ENCODE measurements at regions not wholly inside any gene's neighbourhood (a gene's known extent, or its start where the extent isn't known, plus 50 kb on each side); places are given as distances from the start of the nearest gene placed in this dataset.

- no peak overlapping the region for H4K5ac ChIP-seq (ENCODE audit: insufficient read length, low read depth, low read length)
- H4K91ac ChIP-seq (replicated peaks; ENCODE audit: insufficient read length, low read length) = no peak overlapping the region
- no peak overlapping the region for H2BK5ac ChIP-seq (ENCODE audit: low read depth, low read length)
- H3K56ac ChIP-seq (replicated peaks; ENCODE audit: insufficient read length, low read depth, low read length) = no peak overlapping the region
- no peak overlapping the region for H2AK5ac ChIP-seq (ENCODE audit: low read depth, low read length)
- no peaks in the 10 kb centered on the region for H4K20me1 ChIP-seq (replicated peaks in 1 of 2; ENCODE audit: control insufficient read depth in 1 of 2, insufficient read depth in 2 of 2, low read length in 2 of 2)
- no peaks in the 10 kb centered on the region for H3K9me3 ChIP-seq (ENCODE audit: insufficient read depth in 2 of 2, low read depth in 1 of 2, low read length in 1 of 2)
- no peak for DNase-seq (ENCODE audit: low read depth in 1 of 2, low spot score in 2 of 2)
- no peak overlapping the region for H3K23ac ChIP-seq (ENCODE audit: insufficient read length)
- H3K79me1 ChIP-seq (ENCODE audit: low read depth, low read length) = no peaks in the 10 kb centered on the region
- no peak overlapping the region for H2BK12ac ChIP-seq (ENCODE audit: low read depth, low read length)
- H2BK20ac ChIP-seq (ENCODE audit: low read length) = no peak overlapping the region
- H2AFZ ChIP-seq (ENCODE audit: low read length) = no peak overlapping the region
- no peak for FAIRE-seq
- no peak for TF ChIP-seq SIX5 (IDR thresholded peaks at IDR 0.05; ENCODE audit: low read depth, low read length)
- no peak for TF ChIP-seq POLR2AphosphoS5 (IDR thresholded peaks at IDR 0.05; ENCODE audit: low read depth, low read length)
- no peak for TF ChIP-seq EZH2 (IDR thresholded peaks at IDR 0.05; ENCODE audit: low read depth, low read length, severe bottlenecking)
- no peak for TF ChIP-seq CEBPB (IDR thresholded peaks at IDR 0.05; ENCODE audit: low read depth, low read length)
- TF ChIP-seq GABPA (IDR thresholded peaks at IDR 0.05; ENCODE audit: borderline replicate concordance, insufficient read depth, low read length) = no peak
- no peak for TF ChIP-seq YY1 (IDR thresholded peaks at IDR 0.05; ENCODE audit: low read depth, low read length)
- TF ChIP-seq KDM4A (IDR thresholded peaks at IDR 0.05; ENCODE audit: low read depth, low read length, severe bottlenecking) = no peak
- no peak for TF ChIP-seq NRF1 (IDR thresholded peaks at IDR 0.05; ENCODE audit: low read depth, low read length)
- TF ChIP-seq HDAC6 (IDR thresholded peaks at IDR 0.05; ENCODE audit: low read depth, low read length) = no peak
- TF ChIP-seq SRF (IDR thresholded peaks at IDR 0.05; ENCODE audit: low read depth, low read length) = no peak
- no peak for TF ChIP-seq RAD21 (IDR thresholded peaks at IDR 0.05 in 1 of 2, conservative IDR thresholded peaks at IDR 0.05 in 1 of 2; ENCODE audit: low read depth in 2 of 2, low read length in 2 of 2)
- TF ChIP-seq USF2 (IDR thresholded peaks at IDR 0.05; ENCODE audit: low read length) = no peak
- no peak for TF ChIP-seq RBBP5 (IDR thresholded peaks at IDR 0.05; ENCODE audit: borderline replicate concordance, low read depth, low read length)
- TF ChIP-seq NANOG (IDR thresholded peaks at IDR 0.05; ENCODE audit: insufficient read depth, low read depth, low read length, poor library complexity, severe bottlenecking) = no peak
- no peak overlapping the region for H2BK120ac ChIP-seq (replicated peaks; ENCODE audit: low read depth, low read length)
- POLR2A ChIA-PET (ENCODE audit: partially characterized antibody) = no interaction called here
- no peak overlapping the region for H3K4me2 ChIP-seq (ENCODE audit: insufficient read depth in 1 of 2, low read depth in 2 of 2, low read length in 2 of 2)
- H3K79me2 ChIP-seq (ENCODE audit: control insufficient read depth in 1 of 2, insufficient read depth in 2 of 2, low read length in 2 of 2) = no peaks in the 10 kb centered on the region
- 75% methylated on average over 3 of the region's 3 CpGs; no CpG with 5 or more reads in 1 of the 2 experiments for WGBS, 2 experiments (ENCODE audit: extremely low coverage in 1 of 2, insufficient coverage in 1 of 2, insufficient read length in 1 of 2, insufficient replicate concordance in 2 of 2, low coverage in 1 of 2, low lambda C conversion rate in 2 of 2, missing lambda C conversion rate in 1 of 2)
- H3K4me1 ChIP-seq (replicated peaks in 1 of 4; ENCODE audit: control insufficient read depth in 3 of 4, insufficient read depth in 4 of 4, low read length in 3 of 4) = 0 out of 7 replicates have a peak, but pooled peaks cover 0 to 2% (median 0%) of the 10 kb centered on the region in 4 experiments
- no peak overlapping the region for H3K4me3 ChIP-seq (ENCODE audit: extremely low read depth in 1 of 4, insufficient read depth in 2 of 4, low read depth in 3 of 4, low read length in 4 of 4)
- H3K9ac ChIP-seq (replicated peaks in 1 of 4; ENCODE audit: extremely low read depth in 1 of 4, low read depth in 3 of 4, low read length in 3 of 4) = no peak overlapping the region
- H3K36me3 ChIP-seq (ENCODE audit: control insufficient read depth in 2 of 4, insufficient read depth in 4 of 4, low read length in 3 of 4) = no peaks in the 10 kb centered on the region
- CTCF ChIA-PET (ENCODE audit: partially characterized antibody) = no interaction called here
- no peaks in the 10 kb centered on the region for H3K23me2 ChIP-seq (ENCODE audit: low read depth, low read length)
- no peak overlapping the region for H3K27ac ChIP-seq (ENCODE audit: low read depth, low read length)
- H4K8ac ChIP-seq (ENCODE audit: extremely low read depth, insufficient read depth, low read length) = no peak overlapping the region
- no peak overlapping the region for H3K18ac ChIP-seq (ENCODE audit: extremely low read depth, low read length)
- H3K27me3 ChIP-seq (replicated peaks in 1 of 4; ENCODE audit: control insufficient read depth in 3 of 4, extremely low read depth in 1 of 4, insufficient read depth in 3 of 4, low read length in 3 of 4) = no peaks in the 10 kb centered on the region
- H3K4ac ChIP-seq (replicated peaks; ENCODE audit: insufficient read length, low read depth, low read length) = no peak overlapping the region
- no peak overlapping the region for H3K14ac ChIP-seq (ENCODE audit: insufficient read length)
- no peak overlapping the region for H2BK15ac ChIP-seq (ENCODE audit: low read length)
Measured at GRCh38 chr1:56064705-56065104, 514.7 kb downstream of the PLPP3 start.
